Stomach (tissue), 8 donors: ENCODE measurements at regions not wholly inside any gene's neighbourhood (a gene's known extent, or its start where the extent isn't known, plus 50 kb on each side); places are given as distances from the start of the nearest gene placed in this dataset.

Experiments used
- DNase-seq, 2 donors: peaks; one replicate each; pipeline versions ENCODE4 v3.0.0 to v3.0.0-alpha.2; 2013 to 2019
- H3K27ac ChIP-seq, 5 donors: fragments of 200-600 bp in 4 of 5; sonication (generic) in 4 of 5; one replicate each; pipeline ENCODE4 v1.5.1; 2013 to 2019; ENCODE audit warnings: mild to moderate bottlenecking in 1 of 5, moderate library complexity in 1 of 5
- H3K27me3 ChIP-seq, 3 donors: fragments of 200-600 bp; sonication (generic); one replicate each; pipeline ENCODE4 v1.5.1; 2017 to 2019; ENCODE audit warnings: mixed run types in 1 of 3
- H3K36me3 ChIP-seq, 4 donors: fragments of 200-600 bp; sonication (generic); 1 replicate in 3 of 4; 2 replicates in 1 of 4; pipeline ENCODE4 v1.5.1; 2016 to 2019
- H3K4me1 ChIP-seq, 4 donors: fragments of 200-600 bp; sonication (generic); one replicate each; pipeline ENCODE4 v1.5.1; 2016 to 2019
- H3K4me3 ChIP-seq, 4 donors: fragments of 200-600 bp; sonication (generic) in 3 of 4; one replicate each; pipeline ENCODE4 v1.5.1; 2016 to 2019; ENCODE audit warnings: mild to moderate bottlenecking in 1 of 4
- H3K9me3 ChIP-seq, 4 donors: fragments of 200-600 bp; sonication (generic); one replicate each; pipeline ENCODE4 v1.5.1; 2016 to 2019
- CTCF ChIP-seq, 7 experiments: fragments of 450-650 bp in 4 of 7; fragments of 200-600 bp in 3 of 7; sonication (generic) in 3 of 7; IDR thresholded peaks; one replicate each; pipeline ENCODE4 v1.5.1; 2016 to 2019; ENCODE audit warnings: antibody characterized with exemption in 7 of 7, control low read depth in 2 of 7, mild to moderate bottlenecking in 1 of 7
- EP300 ChIP-seq: sonication (generic); formaldehyde crosslinking; IDR thresholded peaks from one replicate; pipeline ENCODE4 v1.6.1; 2017; ENCODE audit warnings: antibody characterized with exemption
- POLR2A ChIP-seq, 4 donors: fragments of 450-650 bp; IDR thresholded peaks; one replicate each; pipeline ENCODE4 v1.6.1; 2016; ENCODE audit warnings: antibody characterized with exemption in 4 of 4, control low read depth in 2 of 4, mild to moderate bottlenecking in 1 of 4, moderate library complexity in 1 of 4
- POLR2AphosphoS5 ChIP-seq, 3 donors: sonication (generic); formaldehyde crosslinking; IDR thresholded peaks; one replicate each; pipeline ENCODE4 v1.6.1; 2016; ENCODE audit warnings: antibody characterized with exemption in 3 of 3
- WGBS, 5 donors: extraction: QIAGEN DNeasy Blood & Tissue Kit in 3 of 5; methylation state at CpG; one replicate each; pipeline versions ENCODE4 v1.1.5 to v1.1.7; 2013 to 2018; 5-methylcytosine and 5-hydroxymethylcytosine counted together
- intact Hi-C: fragments of 100-400 bp; cut with DNase I; formaldehyde crosslinking; loops from one replicate; pipeline ENCODE4 v1.15.1; 2023; ENCODE audit warnings: low total_unique reads
- donor health status: healthy with polysubstance abuse.
- donor health status: Bipolar disorder and iron deficiency.
- donor health status: healthy.

GRCh38 chr15:94770199-94770598 is 538.8 kb downstream of the MCTP2 start:
- Histone ChIP-seq H3K4me1 (no peaks in the 10 kb centered on the region), H3K9me3 (no peaks in the 10 kb centered on the region), H3K4me3 (no peak overlapping the region), H3K27ac (no peak overlapping the region), H3K36me3 (no peaks in the 10 kb centered on the region), H3K27me3 (no peaks in the 10 kb centered on the region)
- no peak for DNase-seq
- intact Hi-C loops: no loop called here
- no peak for TF ChIP-seq CTCF (IDR thresholded peaks at IDR 0.05)
- TF ChIP-seq POLR2AphosphoS5 (IDR thresholded peaks at IDR 0.05): no peak
- no peak for TF ChIP-seq EP300
- WGBS, 5 donors: 89 to 97% (median 93%) methylated on average over 10 of the region's 10 CpGs

GRCh38 chr15:94777037-94777436 is 545.7 kb downstream of the MCTP2 start:
- DNase-seq: no peak
- H3K4me1 ChIP-seq: no peaks in the 10 kb centered on the region
- no peaks in the 10 kb centered on the region for H3K27me3 ChIP-seq
- no peak for TF ChIP-seq CTCF (IDR thresholded peaks at IDR 0.05)
- no peak for TF ChIP-seq POLR2AphosphoS5 (IDR thresholded peaks at IDR 0.05)
- intact Hi-C loops: no loop called here
- H3K4me3 ChIP-seq: no peak overlapping the region
- no peaks in the 10 kb centered on the region for H3K9me3 ChIP-seq
- H3K36me3 ChIP-seq: no peaks in the 10 kb centered on the region
- no peak overlapping the region for H3K27ac ChIP-seq
- WGBS, 5 donors: 57 to 78% (median 64%) methylated on average over 1 of the region's 1 CpG

- DNase-seq: no peak
- Histone ChIP-seq H3K9me3 (no peaks in the 10 kb centered on the region), H3K27me3 (no peaks in the 10 kb centered on the region), H3K4me1 (no peaks in the 10 kb centered on the region), H3K36me3 (no peaks in the 10 kb centered on the region), H3K27ac (no peak overlapping the region), H3K4me3 (no peak overlapping the region)
- TF ChIP-seq EP300: no peak
- TF ChIP-seq POLR2A (IDR thresholded peaks at IDR 0.05): no peak
- TF ChIP-seq CTCF (IDR thresholded peaks at IDR 0.05): no peak
- no peak for TF ChIP-seq POLR2AphosphoS5 (IDR thresholded peaks at IDR 0.05)
- intact Hi-C loops: no loop called here
Observed at GRCh38 chr15:94778840-94779239, 547.5 kb downstream of the MCTP2 start.

GRCh38 chr15:94780166-94780565 is 548.8 kb downstream of the MCTP2 start:
- TF ChIP-seq POLR2AphosphoS5 (IDR thresholded peaks at IDR 0.05) (no peak), CTCF (IDR thresholded peaks at IDR 0.05) (no peak), EP300 (no peak), POLR2A (IDR thresholded peaks at IDR 0.05) (no peak)
- no peak for DNase-seq
- H3K27me3 ChIP-seq: no peaks in the 10 kb centered on the region
- intact Hi-C loops: no loop called here
- H3K9me3 ChIP-seq: no peaks in the 10 kb centered on the region
- H3K4me3 ChIP-seq: no peak overlapping the region
- no peaks in the 10 kb centered on the region for H3K36me3 ChIP-seq
- 45 to 74% (median 55%) methylated on average over 4 of the region's 4 CpGs for WGBS, 5 donors
- no peaks in the 10 kb centered on the region for H3K4me1 ChIP-seq
- no peak overlapping the region for H3K27ac ChIP-seq

- intact Hi-C loops: no loop called here
- no peaks in the 10 kb centered on the region for H3K9me3 ChIP-seq
- H3K4me1 ChIP-seq: peaks cover 0 to 7% (median 3%) of the 10 kb centered on the region in 4 donors
- no peaks in the 10 kb centered on the region for H3K36me3 ChIP-seq
- H3K4me3 ChIP-seq: no peak overlapping the region
- no peaks in the 10 kb centered on the region for H3K27me3 ChIP-seq
- no peak for DNase-seq
- 87 to 99% (median 97%) methylated on average over 2 of the region's 2 CpGs for WGBS, 5 donors
- no peak for TF ChIP-seq EP300
- TF ChIP-seq CTCF (IDR thresholded peaks at IDR 0.05): no peak
- TF ChIP-seq POLR2AphosphoS5 (IDR thresholded peaks at IDR 0.05): no peak
- TF ChIP-seq POLR2A (IDR thresholded peaks at IDR 0.05): no peak
- H3K27ac ChIP-seq: no peak overlapping the region
Observed at GRCh38 chr15:94785091-94785490, 553.7 kb downstream of the MCTP2 start.
